ENCODE measurements at regions not wholly inside any gene's neighbourhood (a gene's known extent, or its start where the extent isn't known, plus 50 kb on each side); places are given as distances from the start of the nearest gene placed in this dataset.

GRCh38 chr5:167792514-167792913, 498.9 kb upstream of the WWC1 start:
- TF ChIP-seq CTCF (IDR thresholded peaks at IDR 0.05; ENCODE audit: low read length), result no peak
- TF ChIP-seq EZH2 (IDR thresholded peaks at IDR 0.05; ENCODE audit: borderline replicate concordance, low read length), result no peak
